C4-2B (cell line): ENCODE measurements at regions not wholly inside any gene's neighbourhood (a gene's known extent, or its start where the extent isn't known, plus 50 kb on each side); places are given as distances from the start of the nearest gene placed in this dataset.

ENCODE experiments used
- CTCF ChIP-seq: fragments of 450-650 bp; conservative IDR thresholded peaks from 2 replicates; pipeline ENCODE4 v1.5.1; 2017; ENCODE audit warnings: mild to moderate bottlenecking
- ZFX ChIP-seq: fragments of 450-650 bp; IDR thresholded peaks from 2 replicates; pipeline ENCODE4 v1.6.1; 2017

GRCh38 chr10:3834947-3835346 lies 49.9 kb upstream of the KLF6 start:
- TF ChIP-seq CTCF (no peak), ZFX (no peak)
